GM23338 (cell line): ENCODE measurements at regions not wholly inside any gene's neighbourhood (a gene's known extent, or its start where the extent isn't known, plus 50 kb on each side); places are given as distances from the start of the nearest gene placed in this dataset.

Source experiments
- ATAC-seq: fragments of 200-7000 bp; cut with Tn5 transposase; 3 replicates; pipeline ENCODE4 v1.9.1; 2020
- DNase-seq: peaks from one replicate; pipeline ENCODE4 v3.0.0-alpha.2; 2015; ENCODE audit warnings: low spot score
- H2AFZ ChIP-seq: fragments of 200-600 bp; sonication (generic); 2 replicates; pipeline ENCODE4 v1.8.0; 2016; ENCODE audit warnings: antibody characterized with exemption, mild to moderate bottlenecking, moderate library complexity
- H3F3A ChIP-seq: fragments of 200-600 bp; sonication (generic); replicated peaks from 2 replicates; pipeline ENCODE4 v1.8.0; 2017; ENCODE audit warnings: antibody characterized with exemption, mixed run types, low read depth
- H3K27ac ChIP-seq: fragments of 200-600 bp; sonication (generic); 2 replicates; pipeline ENCODE4 v1.6.1; 2016; ENCODE audit warnings: low read depth
- H3K27me3 ChIP-seq: fragments of 200-600 bp; sonication (generic); 2 replicates; pipeline ENCODE4 v1.8.0; 2016; ENCODE audit warnings: mild to moderate bottlenecking, mixed run types, moderate library complexity; ENCODE audit not compliant: insufficient read depth
- H3K36me3 ChIP-seq: fragments of 200-600 bp; sonication (generic); 2 replicates; pipeline ENCODE4 v1.8.0; 2016; ENCODE audit warnings: mild to moderate bottlenecking; ENCODE audit not compliant: insufficient read depth
- H3K4me1 ChIP-seq: fragments of 200-600 bp; sonication (generic); 2 replicates; pipeline ENCODE4 v1.8.0; 2016; ENCODE audit warnings: mild to moderate bottlenecking, moderate library complexity; ENCODE audit not compliant: insufficient read depth
- H3K4me2 ChIP-seq: fragments of 200-600 bp; sonication (generic); 2 replicates; pipeline ENCODE4 v1.7.1; 2017; ENCODE audit warnings: mixed run types
- H3K4me3 ChIP-seq: fragments of 200-600 bp; sonication (generic); 2 replicates; pipeline ENCODE4 v1.6.1; 2016; ENCODE audit warnings: mixed run types
- H3K79me2 ChIP-seq: fragments of 200-600 bp; sonication (generic); replicated peaks from 2 replicates; pipeline ENCODE4 v1.8.0; 2017; ENCODE audit warnings: mild to moderate bottlenecking; ENCODE audit not compliant: insufficient read depth
- H3K9me2 ChIP-seq: fragments of 200-600 bp; sonication (generic); 2 replicates; pipeline ENCODE4 v1.8.0; 2017; ENCODE audit not compliant: insufficient read depth
- H4K20me1 ChIP-seq: fragments of 200-600 bp; sonication (generic); replicated peaks from 2 replicates; pipeline ENCODE4 v1.8.0; 2017; ENCODE audit warnings: mild to moderate bottlenecking; ENCODE audit not compliant: insufficient read depth
- H3K27ac Mint-ChIP-seq: 2 replicates; pipeline ENCODE4 v1.8.0; 2020; ENCODE audit warnings: inconsistent platforms, mild to moderate bottlenecking, moderate library complexity, mixed read lengths
- H3K27me3 Mint-ChIP-seq: 3 replicates; pipeline ENCODE4 v1.8.0; 2022; ENCODE audit warnings: low read depth, mild to moderate bottlenecking, moderate library complexity, mixed read lengths, inconsistent platforms; ENCODE audit not compliant: insufficient read depth, poor library complexity
- H3K36me3 Mint-ChIP-seq: 3 replicates; pipeline ENCODE4 v1.8.0; 2021; ENCODE audit warnings: low read depth, mild to moderate bottlenecking, inconsistent platforms, moderate library complexity, mixed read lengths
- H3K4me1 Mint-ChIP-seq: 3 replicates; pipeline ENCODE4 v1.8.0; 2020; ENCODE audit warnings: mild to moderate bottlenecking, inconsistent platforms, mixed read lengths
- H3K4me3 Mint-ChIP-seq: 3 replicates; pipeline ENCODE4 v1.8.0; 2021; ENCODE audit warnings: moderate library complexity, mild to moderate bottlenecking, inconsistent platforms, mixed read lengths
- H3K9me3 Mint-ChIP-seq: 3 replicates; pipeline ENCODE4 v1.8.0; 2020; ENCODE audit warnings: moderate library complexity, mild to moderate bottlenecking, inconsistent platforms, mixed read lengths
- CREB1 ChIP-seq: fragments of 250-450 bp; sonication (Bioruptor Pico); IDR thresholded peaks from 2 replicates; pipeline ENCODE4 v1.5.0; 2020; ENCODE audit warnings: low read depth, mild to moderate bottlenecking, moderate library complexity
- EZH2 ChIP-seq: fragments of 200-600 bp; sonication (generic); IDR thresholded peaks from one replicate; pipeline ENCODE4 v1.8.0; 2017; ENCODE audit warnings: antibody characterized with exemption, mild to moderate bottlenecking, low read depth; ENCODE audit not compliant: unreplicated experiment
- JUNB ChIP-seq: IDR thresholded peaks from one replicate; pipeline ENCODE4 v1.6.1; 2016; ENCODE audit warnings: antibody characterized with exemption; ENCODE audit not compliant: unreplicated experiment
- NANOG ChIP-seq: IDR thresholded peaks from 2 replicates; pipeline ENCODE4 v1.6.1; 2016; ENCODE audit warnings: antibody characterized with exemption, borderline replicate concordance
- STAT1 ChIP-seq: IDR thresholded peaks from one replicate; pipeline ENCODE4 v1.6.1; 2016; ENCODE audit warnings: antibody characterized with exemption; ENCODE audit not compliant: unreplicated experiment
- ZNF114 ChIP-seq: fragments of 250-450 bp; sonication (Bioruptor Pico); IDR thresholded peaks from 2 replicates; pipeline ENCODE4 v1.5.0; 2020; ENCODE audit warnings: mild to moderate bottlenecking, moderate library complexity
- ZNF331 ChIP-seq: fragments of 250-450 bp; sonication (Bioruptor Pico); IDR thresholded peaks from 2 replicates; pipeline ENCODE4 v1.5.0; 2020; ENCODE audit warnings: low read depth, mild to moderate bottlenecking, moderate library complexity
- TF ChIP-seq, protein P1 (sequence below): IDR thresholded peaks from 2 replicates; pipeline ENCODE4 v1.6.1; 2016; ENCODE audit warnings: antibody characterized with exemption
- TF ChIP-seq, protein P2 (sequence below), 2 experiments: fragments of 200-600 bp in 1 of 2; sonication (generic) in 1 of 2; conservative IDR thresholded peaks; 2 replicates each; pipeline versions ENCODE4 v1.5.1 to v1.6.1; 2016 to 2017; ENCODE audit warnings: antibody characterized with exemption in 2 of 2, low read depth in 2 of 2, mild to moderate bottlenecking in 2 of 2, moderate library complexity in 1 of 2
- TF ChIP-seq, protein P3 (sequence below): IDR thresholded peaks from one replicate; pipeline ENCODE4 v1.6.1; 2018; ENCODE audit warnings: antibody characterized with exemption; ENCODE audit not compliant: unreplicated experiment

DNA sequence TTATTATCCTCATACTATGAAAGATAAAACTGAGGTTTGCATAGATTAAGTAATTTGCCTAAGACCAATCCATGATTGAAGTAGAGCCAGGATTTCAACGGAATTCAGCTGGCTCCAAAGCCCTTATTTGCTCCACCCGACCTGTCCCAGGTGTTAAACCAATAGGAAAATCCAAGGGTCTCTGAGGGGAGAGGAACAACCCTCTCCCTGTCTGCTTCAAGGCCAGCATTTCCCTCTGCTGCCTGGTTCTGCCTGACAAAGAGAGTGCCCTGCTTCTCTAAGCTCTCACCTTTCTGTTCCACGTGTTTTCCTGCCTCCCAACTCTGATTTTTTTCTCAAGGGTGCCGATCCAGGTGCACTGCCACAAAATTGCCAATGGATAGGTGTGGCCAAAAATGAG lies 127.4 kb downstream of the UBE2U start:
- no peaks in the 10 kb centered on the region for H3K27me3 Mint-ChIP-seq
- H3F3A ChIP-seq: no peaks in the 10 kb centered on the region
- H3K27me3 ChIP-seq: no peaks in the 10 kb centered on the region
- ATAC-seq (peak; percentile 54), DNase-seq (no peak)
- H4K20me1 ChIP-seq: no peaks in the 10 kb centered on the region
- peaks cover 6% of the 10 kb centered on the region; the same call in 1 of the 2 replicates for H3K9me2 ChIP-seq
- H3K79me2 ChIP-seq: no peaks in the 10 kb centered on the region
- H3K4me1 ChIP-seq: peaks cover 5% of the 10 kb centered on the region; the same call in 1 of the 2 replicates
- peak overlapping the region; percentile 75; the same call in 1 of the 2 replicates for H2AFZ ChIP-seq
- no peak overlapping the region for H3K27ac ChIP-seq
- peaks cover 17% of the 10 kb centered on the region; the same call in 2 of the 3 replicates for H3K4me1 Mint-ChIP-seq
- H3K4me3 ChIP-seq: no peak overlapping the region
- TF ChIP-seq JUNB (no peak), NANOG (no peak), STAT1 (no peak), CREB1 (CRISPR knock-in tag) (no peak), ZNF114 (no peak), ZNF331 (CRISPR knock-in tag) (no peak)
- TF ChIP-seq, protein P1, sequence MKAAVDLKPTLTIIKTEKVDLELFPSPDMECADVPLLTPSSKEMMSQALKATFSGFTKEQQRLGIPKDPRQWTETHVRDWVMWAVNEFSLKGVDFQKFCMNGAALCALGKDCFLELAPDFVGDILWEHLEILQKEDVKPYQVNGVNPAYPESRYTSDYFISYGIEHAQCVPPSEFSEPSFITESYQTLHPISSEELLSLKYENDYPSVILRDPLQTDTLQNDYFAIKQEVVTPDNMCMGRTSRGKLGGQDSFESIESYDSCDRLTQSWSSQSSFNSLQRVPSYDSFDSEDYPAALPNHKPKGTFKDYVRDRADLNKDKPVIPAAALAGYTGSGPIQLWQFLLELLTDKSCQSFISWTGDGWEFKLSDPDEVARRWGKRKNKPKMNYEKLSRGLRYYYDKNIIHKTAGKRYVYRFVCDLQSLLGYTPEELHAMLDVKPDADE: no peak
- TF ChIP-seq, protein P2, sequence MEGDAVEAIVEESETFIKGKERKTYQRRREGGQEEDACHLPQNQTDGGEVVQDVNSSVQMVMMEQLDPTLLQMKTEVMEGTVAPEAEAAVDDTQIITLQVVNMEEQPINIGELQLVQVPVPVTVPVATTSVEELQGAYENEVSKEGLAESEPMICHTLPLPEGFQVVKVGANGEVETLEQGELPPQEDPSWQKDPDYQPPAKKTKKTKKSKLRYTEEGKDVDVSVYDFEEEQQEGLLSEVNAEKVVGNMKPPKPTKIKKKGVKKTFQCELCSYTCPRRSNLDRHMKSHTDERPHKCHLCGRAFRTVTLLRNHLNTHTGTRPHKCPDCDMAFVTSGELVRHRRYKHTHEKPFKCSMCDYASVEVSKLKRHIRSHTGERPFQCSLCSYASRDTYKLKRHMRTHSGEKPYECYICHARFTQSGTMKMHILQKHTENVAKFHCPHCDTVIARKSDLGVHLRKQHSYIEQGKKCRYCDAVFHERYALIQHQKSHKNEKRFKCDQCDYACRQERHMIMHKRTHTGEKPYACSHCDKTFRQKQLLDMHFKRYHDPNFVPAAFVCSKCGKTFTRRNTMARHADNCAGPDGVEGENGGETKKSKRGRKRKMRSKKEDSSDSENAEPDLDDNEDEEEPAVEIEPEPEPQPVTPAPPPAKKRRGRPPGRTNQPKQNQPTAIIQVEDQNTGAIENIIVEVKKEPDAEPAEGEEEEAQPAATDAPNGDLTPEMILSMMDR (conservative IDR thresholded peaks at IDR 0.05; ENCODE audit: low read depth in 2 of 2): no peak
- TF ChIP-seq, protein P3, sequence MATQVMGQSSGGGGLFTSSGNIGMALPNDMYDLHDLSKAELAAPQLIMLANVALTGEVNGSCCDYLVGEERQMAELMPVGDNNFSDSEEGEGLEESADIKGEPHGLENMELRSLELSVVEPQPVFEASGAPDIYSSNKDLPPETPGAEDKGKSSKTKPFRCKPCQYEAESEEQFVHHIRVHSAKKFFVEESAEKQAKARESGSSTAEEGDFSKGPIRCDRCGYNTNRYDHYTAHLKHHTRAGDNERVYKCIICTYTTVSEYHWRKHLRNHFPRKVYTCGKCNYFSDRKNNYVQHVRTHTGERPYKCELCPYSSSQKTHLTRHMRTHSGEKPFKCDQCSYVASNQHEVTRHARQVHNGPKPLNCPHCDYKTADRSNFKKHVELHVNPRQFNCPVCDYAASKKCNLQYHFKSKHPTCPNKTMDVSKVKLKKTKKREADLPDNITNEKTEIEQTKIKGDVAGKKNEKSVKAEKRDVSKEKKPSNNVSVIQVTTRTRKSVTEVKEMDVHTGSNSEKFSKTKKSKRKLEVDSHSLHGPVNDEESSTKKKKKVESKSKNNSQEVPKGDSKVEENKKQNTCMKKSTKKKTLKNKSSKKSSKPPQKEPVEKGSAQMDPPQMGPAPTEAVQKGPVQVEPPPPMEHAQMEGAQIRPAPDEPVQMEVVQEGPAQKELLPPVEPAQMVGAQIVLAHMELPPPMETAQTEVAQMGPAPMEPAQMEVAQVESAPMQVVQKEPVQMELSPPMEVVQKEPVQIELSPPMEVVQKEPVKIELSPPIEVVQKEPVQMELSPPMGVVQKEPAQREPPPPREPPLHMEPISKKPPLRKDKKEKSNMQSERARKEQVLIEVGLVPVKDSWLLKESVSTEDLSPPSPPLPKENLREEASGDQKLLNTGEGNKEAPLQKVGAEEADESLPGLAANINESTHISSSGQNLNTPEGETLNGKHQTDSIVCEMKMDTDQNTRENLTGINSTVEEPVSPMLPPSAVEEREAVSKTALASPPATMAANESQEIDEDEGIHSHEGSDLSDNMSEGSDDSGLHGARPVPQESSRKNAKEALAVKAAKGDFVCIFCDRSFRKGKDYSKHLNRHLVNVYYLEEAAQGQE: no peak
- no peaks in the 10 kb centered on the region for H3K9me3 Mint-ChIP-seq
- no peak overlapping the region for H3K4me2 ChIP-seq
- H3K36me3 Mint-ChIP-seq: no peaks in the 10 kb centered on the region
- H3K4me3 Mint-ChIP-seq: no peak overlapping the region
- H3K27ac Mint-ChIP-seq: no peak overlapping the region
- no peaks in the 10 kb centered on the region for H3K36me3 ChIP-seq

DNA sequence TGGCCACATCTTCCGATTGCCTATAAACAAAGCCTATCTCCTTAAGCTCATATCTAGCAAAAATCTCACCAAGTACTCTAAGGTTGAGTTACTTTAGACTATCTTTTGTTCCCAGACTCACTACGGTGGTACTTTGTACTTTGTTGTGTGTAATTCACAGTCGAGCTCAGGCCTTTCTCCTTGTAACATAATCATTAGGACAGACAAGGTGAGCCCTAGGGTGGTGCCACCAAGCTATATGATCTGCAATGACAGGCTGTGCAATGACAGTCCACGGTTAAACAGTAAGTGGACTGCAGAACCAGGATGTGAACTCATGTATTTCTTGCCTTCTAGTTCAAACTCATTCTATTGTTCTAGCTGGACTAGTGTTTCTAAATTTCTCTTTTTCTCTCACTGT lies 132.2 kb downstream of the UBE2U start:
- Mint-ChIP-seq H3K4me1 (peaks cover 5% of the 10 kb centered on the region; the same call in 2 of the 3 replicates), H3K27me3 (peaks cover 2% of the 10 kb centered on the region), H3K9me3 (no peaks in the 10 kb centered on the region), H3K36me3 (no peaks in the 10 kb centered on the region), H3K27ac (no peak overlapping the region), H3K4me3 (no peak overlapping the region)
- Histone ChIP-seq H3K4me1 (no peaks in the 10 kb centered on the region), H2AFZ (no peak overlapping the region), H4K20me1 (no peaks in the 10 kb centered on the region), H3K4me2 (no peak overlapping the region), H3K27me3 (no peaks in the 10 kb centered on the region), H3K79me2 (no peaks in the 10 kb centered on the region), H3K4me3 (no peak overlapping the region), H3F3A (no peaks in the 10 kb centered on the region), H3K36me3 (no peaks in the 10 kb centered on the region; the same call in 1 of the 2 replicates), H3K27ac (no peak overlapping the region), H3K9me2 (peaks cover 13% of the 10 kb centered on the region; the same call in 1 of the 2 replicates)
- DNase-seq (no peak), ATAC-seq (no peak)
- TF ChIP-seq EZH2: no peak
- TF ChIP-seq STAT1: no peak
